GM12875 (cell line): ENCODE measurements at regions not wholly inside any gene's neighbourhood (a gene's known extent, or its start where the extent isn't known, plus 50 kb on each side); places are given as distances from the start of the nearest gene placed in this dataset.

Experiments
- H3K4me3 ChIP-seq: one replicate; pipeline ENCODE4 v1.5.1; 2011; ENCODE audit warnings: low read depth, low read length, control low read depth
- TF ChIP-seq, protein P1 (sequence below): IDR thresholded peaks from 2 replicates; pipeline ENCODE4 v1.5.1; 2011; ENCODE audit warnings: low read depth, mild to moderate bottlenecking, control low read depth, inconsistent platforms, low read length, moderate library complexity, borderline replicate concordance; ENCODE audit not compliant: insufficient read depth

DNA sequence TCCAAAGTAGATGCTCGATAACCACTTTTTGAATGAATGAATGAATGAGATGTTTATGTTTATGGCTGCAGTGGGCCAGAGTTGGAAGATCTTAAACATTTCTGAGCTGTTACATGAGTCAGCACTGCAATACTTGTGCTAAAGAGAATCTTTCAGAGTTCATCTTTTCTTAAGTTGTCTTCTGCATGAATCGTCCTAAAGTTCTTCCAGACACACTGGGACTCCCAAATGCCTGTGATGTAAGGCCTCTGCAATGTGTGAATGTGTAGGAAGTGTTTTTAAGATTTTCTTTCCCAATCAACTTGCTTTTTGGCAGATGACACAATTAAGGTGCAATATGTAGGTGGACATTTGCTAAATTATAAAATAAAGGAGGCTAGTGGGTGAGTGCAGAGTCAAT lies 50.3 kb upstream of the TRIM9 start:
- TF ChIP-seq, protein P1, sequence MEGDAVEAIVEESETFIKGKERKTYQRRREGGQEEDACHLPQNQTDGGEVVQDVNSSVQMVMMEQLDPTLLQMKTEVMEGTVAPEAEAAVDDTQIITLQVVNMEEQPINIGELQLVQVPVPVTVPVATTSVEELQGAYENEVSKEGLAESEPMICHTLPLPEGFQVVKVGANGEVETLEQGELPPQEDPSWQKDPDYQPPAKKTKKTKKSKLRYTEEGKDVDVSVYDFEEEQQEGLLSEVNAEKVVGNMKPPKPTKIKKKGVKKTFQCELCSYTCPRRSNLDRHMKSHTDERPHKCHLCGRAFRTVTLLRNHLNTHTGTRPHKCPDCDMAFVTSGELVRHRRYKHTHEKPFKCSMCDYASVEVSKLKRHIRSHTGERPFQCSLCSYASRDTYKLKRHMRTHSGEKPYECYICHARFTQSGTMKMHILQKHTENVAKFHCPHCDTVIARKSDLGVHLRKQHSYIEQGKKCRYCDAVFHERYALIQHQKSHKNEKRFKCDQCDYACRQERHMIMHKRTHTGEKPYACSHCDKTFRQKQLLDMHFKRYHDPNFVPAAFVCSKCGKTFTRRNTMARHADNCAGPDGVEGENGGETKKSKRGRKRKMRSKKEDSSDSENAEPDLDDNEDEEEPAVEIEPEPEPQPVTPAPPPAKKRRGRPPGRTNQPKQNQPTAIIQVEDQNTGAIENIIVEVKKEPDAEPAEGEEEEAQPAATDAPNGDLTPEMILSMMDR = no peak
- no peak overlapping the region for H3K4me3 ChIP-seq

DNA sequence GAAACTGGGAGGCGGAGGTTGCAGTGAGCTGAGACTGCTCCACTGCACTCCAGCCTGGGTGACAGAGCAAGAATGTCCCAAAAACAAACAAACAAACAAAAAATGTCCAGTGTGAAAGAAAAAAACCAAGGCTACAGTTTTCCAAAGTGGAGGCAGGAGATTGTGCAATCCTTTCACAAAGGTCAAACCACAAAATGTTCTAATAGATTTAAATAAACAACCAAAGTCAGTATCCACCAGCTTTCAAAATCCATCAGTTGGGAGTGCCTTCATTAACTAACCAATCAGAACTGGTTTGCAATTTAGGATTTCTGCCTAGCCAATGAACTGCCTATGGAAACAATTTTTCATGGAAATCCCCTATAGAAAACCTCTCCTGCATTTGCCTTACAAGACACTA lies 52.3 kb upstream of the TRIM9 start:
- no peak overlapping the region for H3K4me3 ChIP-seq
- TF ChIP-seq, protein P1 = no peak

DNA sequence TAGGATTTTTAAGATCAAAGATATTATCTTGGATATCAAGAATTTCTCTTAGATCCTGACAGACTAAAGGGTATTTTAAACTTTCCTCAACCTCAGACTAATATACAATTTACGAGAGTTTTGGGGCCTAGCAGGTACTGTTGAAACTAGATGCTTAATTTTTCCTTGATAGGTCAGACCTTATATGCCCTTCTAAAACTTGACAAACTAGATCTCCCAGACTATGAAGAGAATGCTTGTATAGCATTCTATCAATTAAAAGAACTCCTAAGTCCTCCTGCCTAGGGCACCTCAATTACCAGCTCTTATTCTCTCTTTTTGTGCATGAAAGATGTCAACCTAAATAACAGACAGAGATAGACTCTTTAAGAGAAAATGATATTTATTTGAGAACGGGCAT lies 60.4 kb upstream of the TRIM9 start:
- TF ChIP-seq, protein P1 = no peak
- no peak overlapping the region for H3K4me3 ChIP-seq

DNA sequence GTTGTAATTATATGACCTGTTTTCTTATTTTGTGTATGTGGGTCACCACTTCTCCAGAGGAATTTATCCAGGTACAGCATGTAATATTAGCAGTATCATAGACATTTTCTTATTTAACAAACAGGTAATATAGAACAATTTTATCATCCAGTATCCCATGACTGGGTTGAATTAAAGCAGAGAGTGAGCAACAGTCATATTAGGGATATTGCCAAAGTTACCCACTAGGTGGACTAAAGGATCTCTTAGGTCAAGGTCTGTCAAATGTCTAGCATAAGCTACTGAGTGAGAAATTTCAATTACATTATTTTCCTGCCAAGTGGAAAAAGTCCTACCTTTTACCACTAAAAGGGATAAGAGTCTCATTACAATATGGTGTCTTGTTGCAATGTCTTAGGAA lies 62.1 kb upstream of the TRIM9 start:
- H3K4me3 ChIP-seq = no peak overlapping the region
- TF ChIP-seq, protein P1 = peak; percentile 47; the same call in 1 of the 2 replicates

DNA sequence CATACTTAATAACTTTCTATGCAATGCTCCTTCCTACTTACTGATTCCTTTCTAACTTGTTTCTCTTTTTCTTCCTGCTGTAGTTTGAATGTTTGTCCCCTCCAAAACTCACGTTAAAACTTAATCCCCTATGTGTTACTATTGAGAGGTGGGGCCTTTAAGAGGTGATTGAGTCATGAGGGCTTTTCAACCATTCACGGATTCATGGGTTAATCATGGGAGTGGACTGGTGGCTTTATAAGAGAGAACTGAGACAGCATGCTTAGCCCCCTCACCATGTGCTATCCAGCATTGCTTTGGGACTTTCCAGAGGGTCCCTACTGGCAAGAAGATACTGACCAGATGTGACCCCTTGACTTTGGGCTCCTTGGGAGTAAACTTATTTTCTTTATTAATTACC lies 66.0 kb upstream of the TRIM9 start:
- H3K4me3 ChIP-seq = no peak overlapping the region
- TF ChIP-seq, protein P1 = no peak

DNA sequence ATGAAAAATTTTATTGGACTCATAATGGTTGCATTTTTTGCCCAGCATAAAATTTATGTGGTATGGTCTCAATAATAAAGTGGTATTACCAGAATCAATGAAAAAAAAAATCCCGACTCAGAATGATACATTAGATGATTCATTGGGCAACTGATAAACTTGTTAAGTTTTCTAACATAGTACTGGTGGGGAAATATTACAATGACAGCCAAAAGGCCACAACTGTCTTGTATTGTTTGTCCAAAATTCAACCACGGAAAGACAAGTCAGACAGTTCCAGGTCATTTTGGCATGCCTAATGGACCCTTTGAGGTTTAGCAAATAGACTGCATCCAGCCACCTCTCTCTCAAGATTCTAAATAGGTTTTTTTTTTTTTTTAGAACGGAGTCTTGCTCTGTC lies 70.5 kb upstream of the TRIM9 start:
- H3K4me3 ChIP-seq = no peak overlapping the region
- TF ChIP-seq, protein P1 = no peak

DNA sequence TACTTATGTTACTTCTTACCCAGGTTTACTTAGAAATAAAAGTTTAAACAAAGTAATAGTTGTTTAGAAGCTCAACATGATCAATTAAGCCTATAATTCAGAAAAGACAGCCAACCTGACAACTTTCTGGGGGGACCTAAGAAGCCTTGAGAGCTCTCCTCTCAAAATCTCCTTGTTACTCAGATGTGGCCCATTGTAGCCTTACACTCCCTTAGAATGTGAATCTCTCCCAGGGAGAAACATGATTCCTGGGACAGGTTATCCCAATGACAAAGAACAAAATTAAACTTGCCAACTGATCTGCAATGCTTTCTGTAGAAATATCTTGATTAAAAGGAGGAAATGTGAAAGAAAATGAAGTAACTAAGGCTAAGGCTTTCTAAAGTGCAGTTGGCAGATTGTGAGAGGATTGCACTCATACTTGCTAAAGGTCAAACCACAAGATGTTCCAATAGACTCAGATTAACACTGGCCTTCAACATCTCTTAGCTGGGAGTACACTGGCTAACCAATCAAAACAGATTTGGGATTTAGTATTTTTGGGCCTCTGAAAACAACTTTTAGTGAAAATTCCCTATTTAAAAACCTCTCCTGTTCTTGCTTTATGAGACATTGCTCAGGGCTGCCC lies 72.3 kb upstream of the TMX1 start:
- no peak overlapping the region for H3K4me3 ChIP-seq
- TF ChIP-seq, protein P1 = no peak
